ENCODE measurements at regions not wholly inside any gene's neighbourhood (a gene's known extent, or its start where the extent isn't known, plus 50 kb on each side); places are given as distances from the start of the nearest gene placed in this dataset.
A peak's percentile ranks its signal among the peaks of the same experiment; 100 is the strongest.

- Mint-ChIP-seq H3K27me3 (ENCODE audit: insufficient read depth, low read depth, poor library complexity) (no peaks in the 10 kb centered on the region), H3K36me3 (ENCODE audit: low read depth) (no peaks in the 10 kb centered on the region), H3K4me1 (peaks cover 7% of the 10 kb centered on the region; the same call in 2 of the 3 replicates), H3K4me3 (no peak overlapping the region), H3K9me3 (no peaks in the 10 kb centered on the region), H3K27ac (no peak overlapping the region)
- Histone ChIP-seq H3K27me3 (ENCODE audit: insufficient read depth) (no peaks in the 10 kb centered on the region), H4K20me1 (replicated peaks; ENCODE audit: insufficient read depth) (no peaks in the 10 kb centered on the region), H3K4me1 (ENCODE audit: insufficient read depth) (no peaks in the 10 kb centered on the region), H3K79me2 (replicated peaks; ENCODE audit: insufficient read depth) (no peaks in the 10 kb centered on the region), H3K27ac (ENCODE audit: low read depth) (no peak overlapping the region), H3K9me2 (ENCODE audit: insufficient read depth) (peaks cover 17% of the 10 kb centered on the region), H3K4me3 (no peak overlapping the region), H3K36me3 (ENCODE audit: insufficient read depth) (no peaks in the 10 kb centered on the region), H2AFZ (peak overlapping the region; percentile 56; the same call in 1 of the 2 replicates), H3K4me2 (no peak overlapping the region), H3F3A (replicated peaks; ENCODE audit: low read depth) (no peaks in the 10 kb centered on the region)
- DNase-seq (ENCODE audit: low spot score): no peak
- TF ChIP-seq EZH2phosphoT487 (IDR thresholded peaks at IDR 0.05; ENCODE audit: unreplicated experiment): no peak
- ATAC-seq: no peak
Observed at GRCh38 chr13:79853251-79853650, 372.3 kb downstream of the NDFIP2 start.

GRCh38 chr13:79851318-79851717 is 370.4 kb downstream of the NDFIP2 start:
- no peaks in the 10 kb centered on the region for H4K20me1 ChIP-seq (replicated peaks; ENCODE audit: insufficient read depth)

More at GRCh38 chr13:79851318-79851717, 370.4 kb downstream of the NDFIP2 start:
- Histone ChIP-seq H3K27me3 (ENCODE audit: insufficient read depth) (no peaks in the 10 kb centered on the region), H3K27ac (ENCODE audit: low read depth) (no peak overlapping the region), H3F3A (replicated peaks; ENCODE audit: low read depth) (no peaks in the 10 kb centered on the region), H3K9me2 (ENCODE audit: insufficient read depth) (peaks cover 4% of the 10 kb centered on the region; the same call in 1 of the 2 replicates), H2AFZ (no peak overlapping the region), H3K36me3 (ENCODE audit: insufficient read depth) (no peaks in the 10 kb centered on the region), H3K4me1 (ENCODE audit: insufficient read depth) (no peaks in the 10 kb centered on the region), H3K4me3 (no peak overlapping the region), H3K4me2 (no peak overlapping the region), H3K79me2 (replicated peaks; ENCODE audit: insufficient read depth) (no peaks in the 10 kb centered on the region)
- no peak for TF ChIP-seq CREB1 (CRISPR knock-in tag; IDR thresholded peaks at IDR 0.05; ENCODE audit: low read depth)
- no peak for TF ChIP-seq NANOG (IDR thresholded peaks at IDR 0.05; ENCODE audit: borderline replicate concordance)
- TF ChIP-seq EZH2 (IDR thresholded peaks at IDR 0.05; ENCODE audit: low read depth, unreplicated experiment): no peak
- no peak for TF ChIP-seq ZNF462 (CRISPR knock-in tag; IDR thresholded peaks at IDR 0.05)
- no peak for TF ChIP-seq ETS1 (IDR thresholded peaks at IDR 0.05)
- no peak for ATAC-seq
- no peaks in the 10 kb centered on the region for H3K36me3 Mint-ChIP-seq (ENCODE audit: low read depth)
- no peaks in the 10 kb centered on the region for H3K9me3 Mint-ChIP-seq
- H3K4me3 Mint-ChIP-seq: no peak overlapping the region
- no peak for DNase-seq (ENCODE audit: low spot score)
- H3K4me1 Mint-ChIP-seq: peaks cover 14% of the 10 kb centered on the region; the same call in 2 of the 3 replicates
- no peak overlapping the region for H3K27ac Mint-ChIP-seq
- H3K27me3 Mint-ChIP-seq (ENCODE audit: insufficient read depth, low read depth, poor library complexity): no peaks in the 10 kb centered on the region

All from GM23338 (cell line).